ENCODE measurements at regions not wholly inside any gene's neighbourhood (a gene's known extent, or its start where the extent isn't known, plus 50 kb on each side); places are given as distances from the start of the nearest gene placed in this dataset.

- TF ChIP-seq POLR2A (IDR thresholded peaks at IDR 0.05): no peak
- TF ChIP-seq CTCF (IDR thresholded peaks at IDR 0.05): no peak
These were observed 1117.5 kb downstream of the TBL1XR1 start for GRCh38 chr3:176079785-176080184.

All from Peyer's patch (tissue), 4 donors.